Activated CD8-positive, alpha-beta T cell treated with anti-CD3 and anti-CD28 coated beads, Interleukin-2, amount 10 ng/mL, durations not matched to agents 7 days and 5 days (primary cell): ENCODE measurements at regions not wholly inside any gene's neighbourhood (a gene's known extent, or its start where the extent isn't known, plus 50 kb on each side); places are given as distances from the start of the nearest gene placed in this dataset.

Experiments used
- ATAC-seq: fragments of 150-1000 bp; cut with Tn5 transposase; one replicate; pipeline ENCODE4 v1.10.0; 2021; ENCODE audit warnings: moderate library complexity
- CTCF ChIA-PET: fragments of 350-600 bp; sonication (Branson Sonifier 250); formaldehyde crosslinking; loops from one replicate; lab custom pipeline; 2021; ENCODE audit warnings: antibody characterized with exemption; lab: Charles Lee
- POLR2A ChIA-PET: fragments of 350-600 bp; sonication (Branson Sonifier 250); formaldehyde crosslinking; loops from one replicate; lab custom pipeline; 2021; ENCODE audit warnings: antibody characterized with exemption; lab: Charles Lee
- DNase-seq: peaks from one replicate; pipeline ENCODE4 v3.0.0-alpha.2; 2020
- H3K27ac Mint-ChIP-seq: one replicate; pipeline ENCODE4 v1.8.0; 2021; ENCODE audit warnings: mild to moderate bottlenecking, mixed read lengths
- H3K27me3 Mint-ChIP-seq: one replicate; pipeline ENCODE4 v1.8.0; 2021; ENCODE audit warnings: low read depth, mixed read lengths
- H3K36me3 Mint-ChIP-seq: one replicate; pipeline ENCODE4 v1.8.0; 2021; ENCODE audit warnings: low read depth, mixed read lengths
- H3K4me1 Mint-ChIP-seq: one replicate; pipeline ENCODE4 v1.8.0; 2021; ENCODE audit warnings: low read depth, mixed read lengths
- H3K4me3 Mint-ChIP-seq: one replicate; pipeline ENCODE4 v1.8.0; 2021; ENCODE audit warnings: mild to moderate bottlenecking, mixed read lengths
- H3K9me3 Mint-ChIP-seq: one replicate; pipeline ENCODE4 v1.8.0; 2022; ENCODE audit warnings: mixed read lengths; ENCODE audit not compliant: insufficient read depth

DNA sequence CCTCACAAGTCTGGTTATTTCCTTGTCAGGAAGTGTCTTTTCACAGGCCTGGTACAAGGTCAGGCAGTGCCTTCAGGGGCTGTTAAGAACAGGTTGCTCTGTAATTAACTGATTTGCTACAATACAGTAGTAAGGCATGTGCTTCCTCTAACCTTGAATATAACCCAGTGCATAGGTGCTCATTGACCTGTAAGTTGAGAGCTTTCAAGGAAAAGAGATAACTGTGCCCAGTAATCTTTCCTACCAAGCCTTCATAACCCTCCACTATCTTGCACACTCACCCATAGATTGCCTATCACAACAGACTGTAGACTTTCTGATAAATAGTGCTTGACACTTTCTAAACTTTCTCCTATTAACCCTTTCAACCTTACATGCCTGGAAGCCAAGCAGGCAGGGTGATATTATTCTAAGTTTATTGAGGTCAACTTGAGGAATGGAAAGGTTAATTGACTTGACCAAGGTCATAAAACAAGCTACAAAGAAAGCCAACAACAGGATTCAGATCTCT lies 148.1 kb downstream of the PPARGC1A start:
- DNase-seq (no peak), ATAC-seq (no peak)
- ChIA-PET CTCF (no interaction called here), POLR2A (no interaction called here)
- Mint-ChIP-seq H3K36me3 (no peaks in the 10 kb centered on the region), H3K27me3 (no peaks in the 10 kb centered on the region), H3K4me1 (no peaks in the 10 kb centered on the region), H3K9me3 (no peaks in the 10 kb centered on the region), H3K4me3 (no peak overlapping the region), H3K27ac (no peak overlapping the region)

DNA sequence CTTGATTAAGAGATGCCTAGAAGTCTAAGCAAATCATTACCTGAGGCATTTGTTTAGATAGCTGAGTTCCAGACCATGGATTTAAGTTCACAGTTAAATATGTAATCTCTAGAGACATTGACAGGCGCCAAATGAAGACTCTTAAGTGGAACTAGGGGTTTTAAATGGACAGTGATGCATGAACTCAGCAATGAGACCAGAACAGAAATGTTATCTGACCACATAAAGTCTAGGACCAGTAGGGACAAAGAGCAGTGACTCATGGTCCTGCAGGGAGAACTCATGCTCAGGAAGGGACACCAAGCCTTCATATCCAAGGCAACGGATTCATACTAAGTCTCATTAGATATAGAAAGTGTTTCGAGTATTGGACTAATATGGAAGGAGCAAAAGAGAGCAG lies 152.3 kb downstream of the PPARGC1A start:
- ChIA-PET CTCF (no interaction called here), POLR2A (no interaction called here)
- no peaks in the 10 kb centered on the region for H3K27me3 Mint-ChIP-seq
- no peak overlapping the region for H3K4me3 Mint-ChIP-seq
- H3K36me3 Mint-ChIP-seq: no peaks in the 10 kb centered on the region
- H3K27ac Mint-ChIP-seq: no peak overlapping the region
- ATAC-seq (no peak), DNase-seq (no peak)
- H3K4me1 Mint-ChIP-seq: no peaks in the 10 kb centered on the region
- no peaks in the 10 kb centered on the region for H3K9me3 Mint-ChIP-seq

DNA sequence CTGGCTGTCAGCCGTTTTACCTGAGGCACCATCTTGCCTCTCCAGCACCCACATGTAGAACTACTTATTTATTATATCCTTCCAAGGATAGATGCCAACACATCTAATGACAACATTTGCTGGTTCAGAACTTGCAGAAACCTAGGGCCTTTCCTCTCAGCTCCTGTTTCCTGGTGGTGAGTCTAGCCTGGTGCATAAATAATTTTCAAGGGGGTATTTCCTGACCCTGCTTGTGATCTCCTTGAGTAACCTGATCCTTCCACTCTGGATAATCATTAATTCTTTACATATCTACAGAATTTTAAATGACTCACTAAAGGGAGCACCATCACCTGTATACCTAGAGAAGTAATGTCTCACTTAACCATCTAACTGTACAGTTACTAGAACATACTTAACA lies 153.4 kb downstream of the PPARGC1A start:
- POLR2A ChIA-PET: no interaction called here
- Mint-ChIP-seq H3K9me3 (no peaks in the 10 kb centered on the region), H3K36me3 (no peaks in the 10 kb centered on the region), H3K4me3 (no peak overlapping the region), H3K4me1 (no peaks in the 10 kb centered on the region), H3K27me3 (no peaks in the 10 kb centered on the region), H3K27ac (no peak overlapping the region)
- ATAC-seq (no peak), DNase-seq (no peak)
- CTCF ChIA-PET: no interaction called here

DNA sequence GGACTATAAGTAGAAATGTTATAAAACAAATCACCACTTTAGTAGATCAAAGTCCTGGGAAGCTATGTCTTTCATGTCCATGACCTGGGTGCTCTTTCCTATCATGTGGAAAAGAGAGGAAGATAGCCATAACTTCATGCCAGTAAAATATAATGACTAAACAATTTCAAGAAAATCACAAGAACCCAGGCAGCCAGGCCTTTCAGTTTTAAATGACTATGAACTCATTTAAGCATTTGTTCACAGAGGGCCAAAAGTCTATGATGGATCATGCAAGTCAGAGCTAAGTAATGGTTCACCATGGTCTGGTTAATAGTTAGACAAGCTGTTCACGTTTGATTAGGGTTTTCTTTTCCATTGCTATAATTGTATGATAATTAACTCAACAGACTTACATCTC lies 155.8 kb downstream of the PPARGC1A start:
- H3K4me3 Mint-ChIP-seq: no peak overlapping the region
- ChIA-PET CTCF (no interaction called here), POLR2A (no interaction called here)
- H3K36me3 Mint-ChIP-seq: no peaks in the 10 kb centered on the region
- no peaks in the 10 kb centered on the region for H3K27me3 Mint-ChIP-seq
- H3K27ac Mint-ChIP-seq: no peak overlapping the region
- no peaks in the 10 kb centered on the region for H3K9me3 Mint-ChIP-seq
- ATAC-seq (no peak), DNase-seq (no peak)
- H3K4me1 Mint-ChIP-seq: no peaks in the 10 kb centered on the region

DNA sequence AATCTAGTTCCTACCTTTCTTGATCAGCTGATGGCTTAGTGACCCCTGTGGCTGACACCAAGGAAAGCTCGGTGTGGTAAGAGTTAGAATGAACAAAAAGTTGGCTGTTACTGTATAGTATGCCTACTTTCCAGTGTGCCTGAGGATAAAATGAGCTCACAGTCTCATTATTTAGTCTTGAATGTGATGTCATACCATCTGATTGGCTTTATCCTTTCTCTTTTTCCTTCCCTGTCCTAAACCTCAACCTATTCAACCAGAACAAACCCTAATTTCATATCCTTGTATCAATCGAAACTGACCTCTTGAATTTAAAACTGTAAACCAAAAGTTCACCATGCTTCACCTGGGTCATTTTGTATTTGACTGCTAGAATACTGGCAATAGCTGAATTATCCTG lies 156.4 kb downstream of the PPARGC1A start:
- H3K4me1 Mint-ChIP-seq: no peaks in the 10 kb centered on the region
- no peaks in the 10 kb centered on the region for H3K27me3 Mint-ChIP-seq
- no peaks in the 10 kb centered on the region for H3K9me3 Mint-ChIP-seq
- POLR2A ChIA-PET: no interaction called here
- H3K27ac Mint-ChIP-seq: no peak overlapping the region
- DNase-seq (no peak), ATAC-seq (no peak)
- no peaks in the 10 kb centered on the region for H3K36me3 Mint-ChIP-seq
- no peak overlapping the region for H3K4me3 Mint-ChIP-seq
- CTCF ChIA-PET: no interaction called here

DNA sequence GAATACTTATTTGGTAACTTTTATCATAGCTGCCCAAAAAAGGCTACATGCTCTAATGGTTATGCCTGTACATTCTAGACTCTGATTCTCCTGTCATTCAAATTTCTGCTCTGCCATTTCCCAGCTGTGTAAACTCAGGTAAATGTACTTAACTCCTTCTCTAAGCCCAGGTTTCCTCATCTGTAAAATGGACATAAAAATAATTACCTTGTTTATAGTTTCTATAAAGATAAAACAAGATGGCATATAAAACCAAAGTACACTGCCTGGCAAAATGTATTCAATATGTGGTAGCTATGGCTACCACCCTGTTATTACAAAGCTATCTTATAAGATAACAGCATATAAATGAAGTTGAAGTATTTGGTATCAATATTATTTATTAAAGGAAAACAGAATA lies 158.8 kb downstream of the PPARGC1A start:
- ChIA-PET POLR2A (no interaction called here), CTCF (no interaction called here)
- Mint-ChIP-seq H3K36me3 (no peaks in the 10 kb centered on the region), H3K4me3 (no peak overlapping the region), H3K4me1 (no peaks in the 10 kb centered on the region), H3K27ac (no peak overlapping the region), H3K9me3 (no peaks in the 10 kb centered on the region), H3K27me3 (no peaks in the 10 kb centered on the region)
- DNase-seq (no peak), ATAC-seq (no peak)

DNA sequence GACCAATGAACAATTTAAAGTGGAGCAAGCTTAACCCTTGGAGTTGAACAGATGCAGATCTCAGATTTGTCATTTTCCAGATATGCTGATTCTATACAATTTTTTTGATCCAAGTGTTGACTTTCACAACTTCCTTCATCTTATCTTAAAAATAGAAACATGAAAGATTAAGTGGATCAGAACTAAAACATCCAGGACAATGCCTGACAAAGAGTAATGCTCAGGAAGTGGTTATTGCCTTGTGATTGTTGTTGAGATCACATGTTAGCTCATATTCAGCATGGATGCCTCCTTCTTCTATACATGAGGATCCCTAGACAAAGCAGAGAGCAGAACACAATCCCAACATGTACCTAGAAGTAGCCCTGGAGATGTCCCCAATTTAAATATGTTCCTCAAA lies 160.9 kb downstream of the PPARGC1A start:
- H3K27me3 Mint-ChIP-seq: no peaks in the 10 kb centered on the region
- ChIA-PET POLR2A (no interaction called here), CTCF (no interaction called here)
- no peak overlapping the region for H3K27ac Mint-ChIP-seq
- no peak overlapping the region for H3K4me3 Mint-ChIP-seq
- DNase-seq (no peak), ATAC-seq (no peak)
- no peaks in the 10 kb centered on the region for H3K4me1 Mint-ChIP-seq
- H3K9me3 Mint-ChIP-seq: no peaks in the 10 kb centered on the region
- no peaks in the 10 kb centered on the region for H3K36me3 Mint-ChIP-seq

DNA sequence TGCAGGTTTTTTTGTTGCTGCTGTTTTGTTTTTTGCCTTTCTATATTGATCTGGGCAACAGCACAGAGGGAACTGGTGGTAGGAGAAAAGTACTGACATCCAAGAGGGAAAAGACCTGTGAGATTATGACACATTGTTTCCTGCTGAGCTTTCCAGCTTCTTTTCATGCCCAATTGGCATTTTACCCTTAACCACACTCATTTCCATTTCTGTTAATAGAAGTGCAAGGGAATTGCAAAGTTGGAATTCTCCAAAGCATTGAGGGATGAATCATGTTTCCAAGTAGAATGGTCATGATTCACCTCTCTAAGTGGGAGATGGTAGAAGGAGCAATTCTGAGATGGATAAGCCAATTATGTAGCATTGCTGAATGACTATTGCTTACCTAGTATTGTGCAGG lies 161.5 kb downstream of the PPARGC1A start:
- Mint-ChIP-seq H3K9me3 (no peaks in the 10 kb centered on the region), H3K4me3 (no peak overlapping the region), H3K4me1 (no peaks in the 10 kb centered on the region), H3K27me3 (no peaks in the 10 kb centered on the region), H3K27ac (no peak overlapping the region), H3K36me3 (no peaks in the 10 kb centered on the region)
- POLR2A ChIA-PET: no interaction called here
- CTCF ChIA-PET: no interaction called here
- no peak for DNase-seq
- ATAC-seq: no peak

DNA sequence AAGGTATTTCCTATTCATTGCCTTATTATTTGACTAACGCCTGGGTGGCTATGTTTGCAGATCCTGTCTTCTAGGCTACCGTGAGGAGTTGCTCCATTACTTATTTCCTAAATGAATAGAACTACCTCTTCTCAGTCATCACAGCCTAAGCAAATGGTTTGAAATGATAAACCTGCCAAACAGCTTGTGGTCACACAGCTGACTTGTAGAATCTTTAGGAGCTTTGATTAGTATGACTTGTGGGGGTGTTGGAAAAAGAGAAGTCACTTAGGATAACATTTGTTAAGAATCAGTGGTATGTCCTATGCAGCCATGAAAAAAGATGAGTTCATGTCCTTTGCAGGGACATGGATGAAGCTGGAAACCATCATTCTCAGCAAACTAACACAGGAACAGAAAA lies 169.3 kb downstream of the PPARGC1A start:
- no peaks in the 10 kb centered on the region for H3K36me3 Mint-ChIP-seq
- no peak for ATAC-seq
- no peaks in the 10 kb centered on the region for H3K9me3 Mint-ChIP-seq
- no peaks in the 10 kb centered on the region for H3K4me1 Mint-ChIP-seq
- H3K4me3 Mint-ChIP-seq: no peak overlapping the region
- POLR2A ChIA-PET: no interaction called here
- CTCF ChIA-PET: no interaction called here
- H3K27ac Mint-ChIP-seq: no peak overlapping the region
- DNase-seq: no peak
- no peaks in the 10 kb centered on the region for H3K27me3 Mint-ChIP-seq

DNA sequence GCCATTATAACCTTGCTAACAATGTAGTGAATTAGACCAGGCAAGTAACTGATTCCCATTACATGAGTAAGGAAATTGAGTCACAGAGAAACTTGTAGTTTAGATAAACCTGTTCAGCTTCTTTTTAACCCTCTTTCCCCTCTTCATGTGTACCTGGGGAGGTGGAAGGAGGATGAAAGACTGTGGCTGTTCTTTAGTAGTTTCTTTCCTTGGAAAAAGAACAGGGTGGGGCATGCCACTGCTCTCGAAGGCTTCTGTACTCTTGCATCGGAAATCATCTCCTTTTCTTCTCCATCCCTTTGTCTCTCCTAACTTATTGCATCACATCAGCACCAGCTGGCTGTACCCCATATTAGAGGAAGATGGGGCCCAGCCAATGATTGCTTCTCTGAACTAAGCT lies 171.4 kb downstream of the PPARGC1A start:
- Mint-ChIP-seq H3K27me3 (no peaks in the 10 kb centered on the region), H3K9me3 (no peaks in the 10 kb centered on the region), H3K4me1 (no peaks in the 10 kb centered on the region), H3K36me3 (no peaks in the 10 kb centered on the region), H3K27ac (no peak overlapping the region), H3K4me3 (no peak overlapping the region)
- DNase-seq: no peak
- ChIA-PET POLR2A (no interaction called here), CTCF (no interaction called here)
- no peak for ATAC-seq

DNA sequence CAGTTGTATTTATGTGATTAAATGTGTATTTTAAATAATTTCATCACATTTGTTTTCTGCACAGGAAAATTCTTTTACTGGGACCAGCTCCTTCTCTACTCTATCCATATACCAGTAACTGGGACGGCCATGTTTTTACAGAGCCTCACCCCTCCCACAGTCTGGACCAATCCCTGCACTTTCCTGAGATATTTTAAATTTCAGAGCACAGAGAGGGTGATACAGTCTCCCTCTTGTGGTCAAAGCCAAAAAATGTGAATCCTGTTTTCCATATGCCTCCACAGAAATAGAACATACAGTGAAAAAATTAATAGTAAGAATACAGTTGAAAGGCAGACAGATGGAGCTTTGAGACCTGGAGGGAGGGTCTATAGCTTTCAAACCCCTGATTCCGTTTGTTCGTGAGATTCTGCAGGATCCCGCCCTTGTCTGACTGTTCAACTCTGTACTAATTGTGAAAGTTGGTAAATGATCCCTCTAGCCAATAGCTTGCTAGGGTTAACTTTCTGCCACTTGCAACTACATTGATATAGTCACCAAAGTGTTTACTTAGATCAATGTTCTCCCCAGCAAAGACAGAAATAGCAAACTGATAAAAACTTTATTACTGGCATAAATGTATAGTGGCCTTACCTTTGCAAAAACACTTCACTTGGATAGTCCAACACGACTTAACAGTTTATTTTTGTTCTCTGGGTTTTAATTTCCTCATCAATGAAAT lies 172.2 kb downstream of the PPARGC1A start:
- DNase-seq (no peak), ATAC-seq (no peak)
- no peak overlapping the region for H3K27ac Mint-ChIP-seq
- ChIA-PET CTCF (no interaction called here), POLR2A (no interaction called here)
- H3K4me1 Mint-ChIP-seq: no peaks in the 10 kb centered on the region
- no peaks in the 10 kb centered on the region for H3K27me3 Mint-ChIP-seq
- no peak overlapping the region for H3K4me3 Mint-ChIP-seq
- no peaks in the 10 kb centered on the region for H3K36me3 Mint-ChIP-seq
- no peaks in the 10 kb centered on the region for H3K9me3 Mint-ChIP-seq

DNA sequence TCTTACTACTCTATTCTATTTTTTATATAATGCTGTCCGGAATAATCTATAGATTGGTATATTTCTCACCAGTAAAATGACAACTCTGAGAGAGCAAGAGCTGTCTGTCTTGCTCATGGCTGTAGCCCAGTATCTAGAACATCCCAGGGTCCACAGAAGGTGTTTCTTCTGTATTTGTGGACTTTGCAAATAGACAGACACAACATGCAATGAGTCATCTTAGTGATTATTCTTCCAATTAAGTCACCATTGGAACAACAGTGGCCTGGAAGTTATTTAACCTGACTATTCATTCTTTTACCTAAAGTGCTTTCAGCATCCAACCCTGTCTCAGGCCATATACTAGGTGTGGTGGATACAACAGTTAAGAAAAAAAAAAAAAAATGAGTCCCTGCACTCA lies 179.5 kb downstream of the PPARGC1A start:
- Mint-ChIP-seq H3K4me3 (no peak overlapping the region), H3K27me3 (no peaks in the 10 kb centered on the region), H3K4me1 (no peaks in the 10 kb centered on the region), H3K9me3 (no peaks in the 10 kb centered on the region), H3K27ac (no peak overlapping the region), H3K36me3 (no peaks in the 10 kb centered on the region)
- ChIA-PET POLR2A (no interaction called here), CTCF (no interaction called here)
- ATAC-seq: no peak
- DNase-seq: no peak

DNA sequence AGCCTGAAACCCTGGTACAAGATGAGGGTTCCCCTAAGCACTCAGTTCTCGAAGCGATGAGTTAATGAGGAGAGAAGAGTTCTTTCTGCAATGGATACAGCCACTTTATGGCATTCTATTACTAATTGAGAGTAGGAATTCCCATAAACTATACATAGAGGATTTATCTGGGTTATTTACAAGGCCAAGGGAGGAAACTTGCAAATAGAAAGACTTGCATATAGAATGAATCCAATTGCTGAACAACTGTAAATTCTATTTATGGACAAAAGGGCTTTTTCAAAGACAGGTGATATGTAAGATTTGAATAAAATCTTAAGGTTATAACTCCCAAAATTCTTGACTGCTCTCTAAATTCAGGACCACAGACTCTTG lies 182.2 kb downstream of the PPARGC1A start:
- no peak for ATAC-seq
- no peaks in the 10 kb centered on the region for H3K36me3 Mint-ChIP-seq
- ChIA-PET CTCF (no interaction called here), POLR2A (no interaction called here)
- H3K9me3 Mint-ChIP-seq: no peaks in the 10 kb centered on the region
- H3K4me1 Mint-ChIP-seq: no peaks in the 10 kb centered on the region
- no peak overlapping the region for H3K27ac Mint-ChIP-seq
- H3K27me3 Mint-ChIP-seq: no peaks in the 10 kb centered on the region
- no peak for DNase-seq
- H3K4me3 Mint-ChIP-seq: no peak overlapping the region
